ENCODE measurements at regions not wholly inside any gene's neighbourhood (a gene's known extent, or its start where the extent isn't known, plus 50 kb on each side); places are given as distances from the start of the nearest gene placed in this dataset.
"Not testable (repeated sequence)": the region's sequence is repeated elsewhere in the genome, so short reads cannot be mapped to it uniquely, and the experiment has no call there.

GRCh38 chr12:7591531-7591930 lies 74.2 kb downstream of the APOBEC1 start:
- DNase-seq (ENCODE audit: low spot score), result no peak
- H3K9me3 Mint-ChIP-seq (ENCODE audit: unreplicated experiment), result no peaks in the 10 kb centered on the region
- peaks cover 6% of the 10 kb centered on the region for H3K27me3 Mint-ChIP-seq (ENCODE audit: unreplicated experiment)
- peaks cover 4% of the 10 kb centered on the region for H3K36me3 Mint-ChIP-seq (ENCODE audit: low read depth, unreplicated experiment)
- TF ChIP-seq, protein P1, sequence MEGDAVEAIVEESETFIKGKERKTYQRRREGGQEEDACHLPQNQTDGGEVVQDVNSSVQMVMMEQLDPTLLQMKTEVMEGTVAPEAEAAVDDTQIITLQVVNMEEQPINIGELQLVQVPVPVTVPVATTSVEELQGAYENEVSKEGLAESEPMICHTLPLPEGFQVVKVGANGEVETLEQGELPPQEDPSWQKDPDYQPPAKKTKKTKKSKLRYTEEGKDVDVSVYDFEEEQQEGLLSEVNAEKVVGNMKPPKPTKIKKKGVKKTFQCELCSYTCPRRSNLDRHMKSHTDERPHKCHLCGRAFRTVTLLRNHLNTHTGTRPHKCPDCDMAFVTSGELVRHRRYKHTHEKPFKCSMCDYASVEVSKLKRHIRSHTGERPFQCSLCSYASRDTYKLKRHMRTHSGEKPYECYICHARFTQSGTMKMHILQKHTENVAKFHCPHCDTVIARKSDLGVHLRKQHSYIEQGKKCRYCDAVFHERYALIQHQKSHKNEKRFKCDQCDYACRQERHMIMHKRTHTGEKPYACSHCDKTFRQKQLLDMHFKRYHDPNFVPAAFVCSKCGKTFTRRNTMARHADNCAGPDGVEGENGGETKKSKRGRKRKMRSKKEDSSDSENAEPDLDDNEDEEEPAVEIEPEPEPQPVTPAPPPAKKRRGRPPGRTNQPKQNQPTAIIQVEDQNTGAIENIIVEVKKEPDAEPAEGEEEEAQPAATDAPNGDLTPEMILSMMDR (IDR thresholded peaks at IDR 0.05; ENCODE audit: unreplicated experiment), result no peak
- H3K27ac Mint-ChIP-seq (ENCODE audit: unreplicated experiment), result no peak overlapping the region
- H3K4me3 Mint-ChIP-seq (ENCODE audit: unreplicated experiment), result no peak overlapping the region
- H3K4me1 Mint-ChIP-seq (ENCODE audit: unreplicated experiment), result no peaks in the 10 kb centered on the region

- not testable (repeated sequence) for H3K4me1 Mint-ChIP-seq (ENCODE audit: unreplicated experiment); H3K9me3 Mint-ChIP-seq (ENCODE audit: unreplicated experiment); H3K27ac Mint-ChIP-seq (ENCODE audit: unreplicated experiment); H3K4me3 Mint-ChIP-seq (ENCODE audit: unreplicated experiment); H3K27me3 Mint-ChIP-seq (ENCODE audit: unreplicated experiment); DNase-seq (ENCODE audit: low spot score); H3K36me3 Mint-ChIP-seq (ENCODE audit: low read depth, unreplicated experiment)
These were observed 75.6 kb downstream of the APOBEC1 start for GRCh38 chr12:7590085-7590484.

- not testable (repeated sequence) for H3K9me3 Mint-ChIP-seq (ENCODE audit: unreplicated experiment); H3K27ac Mint-ChIP-seq (ENCODE audit: unreplicated experiment); H3K4me3 Mint-ChIP-seq (ENCODE audit: unreplicated experiment); H3K36me3 Mint-ChIP-seq (ENCODE audit: low read depth, unreplicated experiment); H3K4me1 Mint-ChIP-seq (ENCODE audit: unreplicated experiment); H3K27me3 Mint-ChIP-seq (ENCODE audit: unreplicated experiment)
- TF ChIP-seq, protein P1 (IDR thresholded peaks at IDR 0.05; ENCODE audit: unreplicated experiment), result peak; percentile 65
- DNase-seq (ENCODE audit: low spot score), result peak; percentile 20
These were observed 76.9 kb downstream of the APOBEC1 start for GRCh38 chr12:7588742-7589329.

- H3K36me3 Mint-ChIP-seq (ENCODE audit: low read depth, unreplicated experiment); DNase-seq (ENCODE audit: low spot score); H3K27me3 Mint-ChIP-seq (ENCODE audit: unreplicated experiment); H3K27ac Mint-ChIP-seq (ENCODE audit: unreplicated experiment); H3K4me1 Mint-ChIP-seq (ENCODE audit: unreplicated experiment); H3K9me3 Mint-ChIP-seq (ENCODE audit: unreplicated experiment): not testable (repeated sequence)
- H3K4me3 Mint-ChIP-seq (ENCODE audit: unreplicated experiment), result peak overlapping the region; percentile 38
These were observed 80.6 kb upstream of the CD163 start for GRCh38 chr12:7584137-7584536.

- Mint-ChIP-seq H3K4me3 (ENCODE audit: unreplicated experiment) (no peak overlapping the region), H3K9me3 (ENCODE audit: unreplicated experiment) (no peaks in the 10 kb centered on the region), H3K27ac (ENCODE audit: unreplicated experiment) (no peak overlapping the region), H3K36me3 (ENCODE audit: low read depth, unreplicated experiment) (peaks cover 5% of the 10 kb centered on the region), H3K27me3 (ENCODE audit: unreplicated experiment) (peaks cover 5% of the 10 kb centered on the region), H3K4me1 (ENCODE audit: unreplicated experiment) (no peaks in the 10 kb centered on the region)
- TF ChIP-seq, protein P1 (IDR thresholded peaks at IDR 0.05; ENCODE audit: unreplicated experiment), result no peak
- DNase-seq (ENCODE audit: low spot score), result no peak
These were observed 79.9 kb upstream of the CD163 start for GRCh38 chr12:7583471-7583870.

DNA sequence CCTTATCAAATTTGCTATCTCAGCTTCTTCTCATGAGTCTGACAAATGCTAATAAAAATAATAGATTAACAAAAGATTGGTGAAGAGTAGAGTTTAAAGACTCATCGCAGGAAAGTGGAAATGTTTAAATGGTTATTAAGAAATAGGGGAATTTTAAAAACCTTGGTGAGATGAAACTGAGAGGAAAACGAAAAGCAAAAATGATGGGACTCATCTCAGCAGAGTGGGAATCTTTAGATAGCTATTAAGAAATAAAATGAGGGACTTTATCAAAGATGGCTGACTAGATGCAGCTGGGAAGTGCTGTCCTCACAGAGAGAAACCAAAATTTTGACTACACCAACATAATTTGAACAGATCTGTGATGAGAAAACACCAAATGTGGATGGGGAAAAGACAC lies 79.2 kb upstream of the CD163 start:
- no peak overlapping the region for H3K4me3 Mint-ChIP-seq (ENCODE audit: unreplicated experiment)
- no peak overlapping the region for H3K27ac Mint-ChIP-seq (ENCODE audit: unreplicated experiment)
- DNase-seq (ENCODE audit: low spot score), result no peak

More for the DNA sequence above, 79.2 kb upstream of the CD163 start:
- Mint-ChIP-seq H3K4me1 (ENCODE audit: unreplicated experiment) (no peaks in the 10 kb centered on the region), H3K36me3 (ENCODE audit: low read depth, unreplicated experiment) (peaks cover 5% of the 10 kb centered on the region), H3K27me3 (ENCODE audit: unreplicated experiment) (peaks cover 5% of the 10 kb centered on the region), H3K9me3 (ENCODE audit: unreplicated experiment) (no peaks in the 10 kb centered on the region)
- TF ChIP-seq, protein P1 (IDR thresholded peaks at IDR 0.05; ENCODE audit: unreplicated experiment), result no peak

All from endothelial cell (in vitro differentiated cells).